ENCODE measurements at regions not wholly inside any gene's neighbourhood (a gene's known extent, or its start where the extent isn't known, plus 50 kb on each side); places are given as distances from the start of the nearest gene placed in this dataset.
A peak's percentile ranks its signal among the peaks of the same experiment; 100 is the strongest.

GRCh38 chr3:17974206-17974841 is 231.9 kb upstream of the TBC1D5 start:
- DNase-seq, result peak; percentile 29

GRCh38 chr3:17972959-17973906 is 230.8 kb upstream of the TBC1D5 start:
- no peak for DNase-seq

GRCh38 chr3:17972476-17972875 is 230.0 kb upstream of the TBC1D5 start:
- no peak for DNase-seq

- no peak for DNase-seq
These were observed 229.6 kb upstream of the TBC1D5 start for GRCh38 chr3:17972030-17972429.

GRCh38 chr3:17969985-17970568 is 227.6 kb upstream of the TBC1D5 start:
- DNase-seq, result no peak

- DNase-seq, result no peak
These were observed 226.8 kb upstream of the TBC1D5 start for GRCh38 chr3:17969244-17969643.

- no peak for DNase-seq
These were observed 225.6 kb upstream of the TBC1D5 start for GRCh38 chr3:17967953-17968607.

GRCh38 chr3:17967111-17967510 is 224.7 kb upstream of the TBC1D5 start:
- DNase-seq, result no peak

GRCh38 chr3:17965331-17965730 is 222.9 kb upstream of the TBC1D5 start:
- no peak for DNase-seq

- peak; percentile 36 for DNase-seq
These were observed 221.7 kb upstream of the TBC1D5 start for GRCh38 chr3:17964108-17964507.

- no peak for DNase-seq
These were observed 213.0 kb upstream of the TBC1D5 start for GRCh38 chr3:17955411-17955810.

GRCh38 chr3:17954801-17955200 is 212.4 kb upstream of the TBC1D5 start:
- peak; percentile 7 for DNase-seq

GRCh38 chr3:17951241-17951640 is 208.8 kb upstream of the TBC1D5 start:
- DNase-seq, result no peak

- DNase-seq, result no peak
These were observed 206.7 kb upstream of the TBC1D5 start for GRCh38 chr3:17949101-17949500.

- no peak for DNase-seq
These were observed 205.4 kb upstream of the TBC1D5 start for GRCh38 chr3:17947833-17948232.

GRCh38 chr3:17946619-17947018 is 204.2 kb upstream of the TBC1D5 start:
- DNase-seq, result peak; percentile 95

- DNase-seq, result peak; percentile 88
These were observed 203.5 kb upstream of the TBC1D5 start for GRCh38 chr3:17945799-17946399.

GRCh38 chr3:17945018-17945798 is 202.8 kb upstream of the TBC1D5 start:
- peak; percentile 10 for DNase-seq

GRCh38 chr3:17942856-17943255 is 200.4 kb upstream of the TBC1D5 start:
- no peak for DNase-seq

GRCh38 chr3:17941766-17942165 is 199.3 kb upstream of the TBC1D5 start:
- DNase-seq, result no peak

GRCh38 chr3:17941152-17941551 is 198.7 kb upstream of the TBC1D5 start:
- DNase-seq, result no peak

GRCh38 chr3:17939157-17939556 is 196.7 kb upstream of the TBC1D5 start:
- DNase-seq, result no peak

Measured in OCI-M1 (cell line).